ENCODE measurements at regions not wholly inside any gene's neighbourhood (a gene's known extent, or its start where the extent isn't known, plus 50 kb on each side); places are given as distances from the start of the nearest gene placed in this dataset.
"Not testable (repeated sequence)": the region's sequence is repeated elsewhere in the genome, so short reads cannot be mapped to it uniquely, and the experiment has no call there.

DNA sequence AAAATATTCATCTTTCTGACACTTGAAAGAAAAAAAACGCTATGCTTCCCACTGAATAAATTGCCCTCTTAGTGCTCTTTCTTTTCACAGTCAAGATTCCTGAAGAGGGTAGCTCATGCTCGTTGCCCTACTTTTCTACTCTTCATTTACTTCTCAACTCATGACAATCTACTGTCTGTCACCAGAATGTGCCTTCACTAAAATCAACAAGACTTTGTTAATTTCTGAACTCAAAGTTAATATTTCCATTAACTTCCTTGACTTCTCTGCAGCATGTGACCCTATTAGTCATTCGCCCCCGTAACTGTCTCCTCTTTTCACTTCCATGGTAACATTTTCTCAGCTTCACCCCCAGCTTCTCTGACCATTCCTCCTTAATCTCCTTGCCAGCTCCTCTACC is 98.9 kb upstream of the MAPRE2 start:
- Mint-ChIP-seq H3K27me3 (peaks cover 2% of the 10 kb centered on the region), H3K9me3 (no peaks in the 10 kb centered on the region), H3K4me1 (no peaks in the 10 kb centered on the region), H3K27ac (no peak overlapping the region), H3K4me3 (no peak overlapping the region), H3K36me3 (peaks cover 6% of the 10 kb centered on the region)

DNA sequence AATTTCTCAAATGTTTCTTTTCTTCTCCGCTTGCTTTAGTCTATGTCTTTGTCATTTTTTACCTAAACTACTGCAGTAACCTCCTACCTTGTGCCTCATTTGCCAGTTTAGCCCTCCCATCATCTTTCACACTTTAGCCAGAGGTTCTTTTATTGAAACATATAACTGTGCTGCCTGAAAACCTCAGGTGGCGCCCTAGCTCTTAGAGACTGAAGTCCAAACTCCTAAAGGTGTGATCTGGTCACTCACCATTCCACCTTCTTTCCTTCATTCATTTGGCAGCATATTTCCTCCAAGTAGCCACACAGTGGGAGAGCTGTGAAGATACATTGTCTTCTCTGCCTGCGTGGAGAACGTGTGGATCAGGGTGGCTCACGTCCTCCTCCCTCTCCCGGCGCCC is 98.2 kb upstream of the MAPRE2 start:
- Mint-ChIP-seq H3K27ac (no peak overlapping the region), H3K4me1 (no peaks in the 10 kb centered on the region), H3K27me3 (peaks cover 2% of the 10 kb centered on the region), H3K4me3 (no peak overlapping the region), H3K9me3 (no peaks in the 10 kb centered on the region), H3K36me3 (peaks cover 6% of the 10 kb centered on the region)

DNA sequence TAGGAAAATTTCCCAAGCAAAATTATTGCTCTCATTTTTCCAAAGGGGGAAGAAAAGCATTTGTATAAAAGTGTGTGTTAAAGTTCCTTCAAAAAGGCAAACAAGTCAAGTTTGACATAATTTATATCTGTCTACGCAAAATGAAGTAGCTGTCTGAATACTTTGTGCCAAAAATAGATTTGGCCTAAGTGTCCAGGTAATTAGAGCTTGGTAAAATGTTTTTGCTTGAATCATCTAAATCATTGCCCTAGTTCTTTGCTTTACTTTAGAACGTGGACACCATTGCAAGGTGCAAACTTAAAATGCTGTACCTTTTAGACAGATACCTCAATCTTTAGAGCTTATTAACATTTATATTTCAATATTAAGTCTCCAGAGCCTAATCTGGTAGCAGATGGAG is 97.6 kb upstream of the MAPRE2 start:
- Mint-ChIP-seq H3K4me1 (no peaks in the 10 kb centered on the region), H3K4me3 (no peak overlapping the region), H3K9me3 (no peaks in the 10 kb centered on the region), H3K27me3 (peaks cover 2% of the 10 kb centered on the region), H3K27ac (no peak overlapping the region), H3K36me3 (peaks cover 6% of the 10 kb centered on the region)

DNA sequence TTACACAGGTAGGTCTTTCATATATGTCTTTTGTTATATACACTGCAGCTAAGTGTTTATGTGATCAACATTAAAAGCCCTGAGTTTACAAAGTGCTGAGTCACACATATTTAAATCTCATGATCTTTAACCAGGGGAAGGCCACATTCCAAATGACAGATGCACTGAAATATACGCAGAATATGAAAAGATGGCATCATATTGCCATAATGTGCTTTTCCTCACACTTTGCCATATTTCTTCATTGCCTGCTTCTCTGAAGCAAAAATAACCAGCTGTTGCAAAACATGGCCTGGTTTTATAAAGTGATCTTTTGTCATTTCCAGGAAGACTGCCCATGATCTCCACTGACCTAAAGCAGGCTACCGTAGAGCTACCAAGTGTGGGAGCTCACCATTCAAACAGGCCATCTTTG is 93.5 kb upstream of the MAPRE2 start:
- Mint-ChIP-seq H3K36me3 (no peaks in the 10 kb centered on the region), H3K9me3 (no peaks in the 10 kb centered on the region), H3K27ac (no peak overlapping the region), H3K27me3 (peaks cover 5% of the 10 kb centered on the region), H3K4me1 (no peaks in the 10 kb centered on the region), H3K4me3 (no peak overlapping the region)

DNA sequence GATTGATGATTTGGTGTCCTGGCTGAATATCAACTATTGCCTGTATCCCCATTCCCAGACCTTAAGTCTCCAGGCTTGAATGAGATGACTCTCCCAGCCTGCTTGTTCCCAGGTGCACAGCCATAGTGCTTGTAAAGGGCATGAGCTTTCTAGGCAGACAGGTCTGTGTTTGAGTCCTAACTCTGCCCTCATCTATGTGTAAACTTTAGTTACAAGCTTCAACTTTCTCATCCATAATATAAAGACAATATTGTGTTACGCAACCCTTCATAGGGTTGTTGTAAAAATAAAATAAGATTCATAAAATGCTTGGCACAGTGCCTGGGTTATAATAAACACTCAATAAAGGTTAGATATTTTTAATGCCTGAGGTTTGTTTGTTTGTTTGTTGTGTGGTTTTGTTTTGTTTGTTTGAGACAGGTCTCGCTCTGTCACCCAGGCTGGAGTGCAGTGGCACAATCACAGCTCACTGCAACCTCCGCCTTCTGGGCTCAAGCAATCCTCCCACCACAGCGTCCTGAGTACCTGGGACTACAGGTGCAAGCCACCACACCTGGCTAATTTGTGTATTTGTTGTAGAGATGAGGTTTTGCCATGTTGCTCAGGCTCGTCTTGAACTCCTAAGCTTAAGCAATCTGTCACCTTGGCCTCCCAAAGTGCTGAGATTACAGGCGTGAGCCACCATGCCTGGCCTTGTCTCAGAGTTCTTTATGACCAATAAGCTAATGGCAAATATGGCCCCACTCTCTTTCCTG is 89.4 kb upstream of the MAPRE2 start:
- Mint-ChIP-seq H3K9me3 (peaks cover 0 to 4% (median 4%) of the 10 kb centered on the region in 3 donors), H3K27ac (no peak overlapping the region), H3K36me3 (no peaks in the 10 kb centered on the region), H3K4me3 (no peak overlapping the region), H3K4me1 (no peaks in the 10 kb centered on the region), H3K27me3 (peaks cover 7% of the 10 kb centered on the region)

DNA sequence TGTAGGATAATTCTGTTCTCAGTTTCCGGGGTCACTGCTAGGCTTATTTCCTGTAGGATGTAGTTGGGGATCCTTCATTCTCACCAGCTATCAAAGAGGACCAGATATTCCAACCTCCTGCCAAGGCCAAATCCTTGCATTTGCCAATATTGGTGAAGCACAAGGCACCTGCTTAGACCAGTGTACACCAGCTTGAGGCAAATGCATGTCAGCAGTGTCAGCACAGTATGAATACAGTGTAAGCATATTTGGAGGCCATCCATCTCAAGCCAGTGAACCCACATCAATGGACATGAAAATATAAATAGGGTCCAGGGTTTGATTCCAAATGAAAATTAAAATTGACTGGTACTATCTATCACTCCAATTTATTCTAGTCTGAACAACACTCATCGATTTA is 88.0 kb upstream of the MAPRE2 start:
- no peak overlapping the region for H3K27ac Mint-ChIP-seq
- no peak overlapping the region for H3K4me3 Mint-ChIP-seq
- peaks cover 2% of the 10 kb centered on the region for H3K36me3 Mint-ChIP-seq
- peaks cover 0 to 4% (median 4%) of the 10 kb centered on the region in 3 donors for H3K9me3 Mint-ChIP-seq
- H3K27me3 Mint-ChIP-seq = peaks cover 7% of the 10 kb centered on the region
- no peaks in the 10 kb centered on the region for H3K4me1 Mint-ChIP-seq

DNA sequence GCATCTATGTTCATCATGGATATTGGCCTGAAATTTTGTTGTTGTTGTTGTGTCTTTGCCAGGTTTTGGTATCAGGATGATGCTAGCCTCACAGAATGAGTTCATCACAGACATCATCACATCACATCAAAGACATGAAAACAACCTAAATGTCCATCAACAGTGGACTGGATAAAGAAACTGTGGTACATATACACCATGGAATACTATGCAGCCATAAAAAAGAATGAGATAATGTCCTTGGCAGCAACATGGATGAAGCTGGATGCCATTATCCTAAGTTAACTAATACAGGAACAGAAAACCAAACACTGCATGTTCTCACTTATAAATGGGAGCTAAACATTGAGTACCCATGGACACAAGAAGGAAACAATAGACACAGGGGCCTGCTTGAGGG is 85.7 kb upstream of the MAPRE2 start:
- H3K9me3 Mint-ChIP-seq = not testable (repeated sequence)

DNA sequence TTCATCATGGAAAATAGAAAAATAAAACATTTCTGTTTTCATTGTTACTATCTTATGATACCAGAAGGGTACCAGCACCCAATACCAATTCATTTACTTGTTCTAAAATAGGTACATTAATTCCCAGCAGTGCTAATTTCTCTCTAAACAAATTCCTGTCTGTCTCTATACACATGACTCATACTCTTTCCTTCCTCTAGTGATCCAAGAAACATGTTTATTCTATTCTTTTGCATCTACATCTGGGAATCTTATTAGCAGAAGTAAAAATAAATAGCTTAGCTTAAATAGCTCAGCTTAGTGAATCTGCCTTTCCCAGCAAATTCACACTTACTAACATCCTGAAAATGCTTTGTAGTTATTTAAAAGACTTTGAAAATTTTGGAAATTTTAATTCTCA is 84.5 kb upstream of the MAPRE2 start:
- no peaks in the 10 kb centered on the region for H3K4me1 Mint-ChIP-seq
- peaks cover 0 to 4% (median 4%) of the 10 kb centered on the region in 3 donors for H3K9me3 Mint-ChIP-seq
- H3K27ac Mint-ChIP-seq = no peak overlapping the region
- peaks cover 2% of the 10 kb centered on the region for H3K36me3 Mint-ChIP-seq
- peaks cover 13% of the 10 kb centered on the region for H3K27me3 Mint-ChIP-seq
- no peak overlapping the region for H3K4me3 Mint-ChIP-seq

More for the DNA sequence above, 85.7 kb upstream of the MAPRE2 start:
- not testable (repeated sequence) for H3K27ac Mint-ChIP-seq, H3K4me1 Mint-ChIP-seq, H3K36me3 Mint-ChIP-seq, H3K4me3 Mint-ChIP-seq
- H3K27me3 Mint-ChIP-seq = peaks cover 15% of the 10 kb centered on the region

DNA sequence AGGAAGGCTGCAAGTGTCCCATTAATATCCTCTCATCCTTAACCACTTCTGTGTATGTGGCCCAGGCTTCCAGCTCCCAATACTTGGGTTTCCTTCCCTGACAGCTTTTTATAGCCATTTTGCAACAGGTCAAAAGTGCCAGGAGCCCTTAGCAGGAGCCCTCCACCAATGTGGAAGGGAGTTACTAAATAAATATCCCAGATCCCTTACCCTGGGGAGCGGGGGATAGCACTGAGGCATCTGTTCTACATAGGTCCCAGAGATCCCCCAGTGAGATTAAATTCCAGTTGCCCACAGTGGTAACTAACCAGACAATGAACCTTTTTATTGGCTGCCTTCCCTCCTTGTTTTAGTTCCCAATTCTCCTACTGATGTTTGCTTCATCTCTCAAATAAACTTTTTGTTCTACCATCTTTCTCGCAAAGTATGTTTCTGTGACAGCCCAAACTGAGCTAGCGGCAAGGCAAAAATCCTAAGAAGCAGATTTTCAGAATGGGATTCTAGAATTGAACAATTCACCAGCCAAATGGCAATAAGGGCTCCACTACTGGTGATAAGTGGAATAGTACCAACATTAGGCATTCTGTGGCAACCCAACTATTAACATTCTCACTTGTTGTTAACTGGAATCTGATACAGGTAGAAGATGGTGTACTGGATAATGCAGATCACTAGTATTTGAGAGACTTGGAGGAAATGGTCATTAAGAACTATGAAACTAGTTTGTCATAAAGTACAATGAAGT is 83.9 kb upstream of the MAPRE2 start:
- Mint-ChIP-seq H3K36me3 (peaks cover 2% of the 10 kb centered on the region), H3K4me1 (no peaks in the 10 kb centered on the region), H3K27me3 (peaks cover 13% of the 10 kb centered on the region), H3K9me3 (peaks cover 0 to 4% (median 4%) of the 10 kb centered on the region in 3 donors), H3K4me3 (no peak overlapping the region), H3K27ac (no peak overlapping the region)

DNA sequence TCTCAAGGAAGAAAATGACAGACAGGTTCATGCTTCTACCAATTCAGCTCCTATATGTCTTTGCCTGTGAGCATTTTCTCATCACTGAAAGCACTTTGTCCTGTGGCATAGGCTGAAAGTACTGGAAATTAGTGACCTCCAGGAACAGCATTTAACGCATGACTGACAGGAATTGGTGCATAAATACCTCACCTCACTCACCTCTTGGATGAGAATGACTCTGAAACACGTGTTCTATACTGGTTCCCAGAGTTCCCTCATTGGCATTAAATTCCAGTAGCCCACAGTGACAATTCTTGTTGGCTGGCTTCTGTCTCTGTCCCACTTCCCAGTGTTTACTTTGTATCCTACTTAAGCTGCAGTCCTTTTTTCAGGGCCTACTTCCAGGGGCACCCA is 83.4 kb upstream of the MAPRE2 start:
- Mint-ChIP-seq H3K4me3 (no peak overlapping the region), H3K9me3 (peaks cover 0 to 4% (median 4%) of the 10 kb centered on the region in 3 donors), H3K27ac (no peak overlapping the region), H3K36me3 (peaks cover 2% of the 10 kb centered on the region), H3K4me1 (no peaks in the 10 kb centered on the region), H3K27me3 (peaks cover 13% of the 10 kb centered on the region)

DNA sequence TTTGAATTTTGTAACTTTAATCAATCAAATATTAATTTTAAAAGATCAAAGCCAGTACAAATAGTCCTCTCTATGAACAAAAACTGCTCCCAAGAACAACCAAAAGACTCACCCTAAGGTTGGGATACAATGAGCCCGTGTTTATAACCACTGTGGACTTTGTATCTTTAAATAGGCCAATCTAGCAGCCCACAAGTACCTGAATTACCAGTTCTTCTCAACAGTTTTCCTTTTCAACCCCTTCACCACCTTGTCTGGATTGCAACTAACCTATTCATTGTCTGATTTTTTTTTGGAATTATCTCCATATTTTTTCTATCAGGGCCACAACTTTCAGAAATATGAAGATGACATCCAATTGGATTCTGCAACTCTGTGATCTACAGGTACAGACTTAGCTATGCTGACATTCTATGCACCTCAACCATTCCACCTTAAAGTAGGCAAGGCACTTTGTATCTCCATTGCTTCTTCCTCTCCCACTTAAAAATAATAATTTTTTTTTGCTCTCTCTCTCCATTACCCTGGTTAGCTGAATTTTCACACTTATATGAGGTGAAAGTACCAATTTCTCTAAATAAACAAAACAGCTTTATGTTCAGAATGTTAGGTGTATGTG is 81.9 kb upstream of the MAPRE2 start:
- Mint-ChIP-seq H3K27ac (no peak overlapping the region), H3K36me3 (peaks cover 2% of the 10 kb centered on the region), H3K9me3 (peaks cover 0 to 4% (median 4%) of the 10 kb centered on the region in 3 donors), H3K27me3 (peaks cover 16% of the 10 kb centered on the region), H3K4me3 (no peak overlapping the region), H3K4me1 (no peaks in the 10 kb centered on the region)

DNA sequence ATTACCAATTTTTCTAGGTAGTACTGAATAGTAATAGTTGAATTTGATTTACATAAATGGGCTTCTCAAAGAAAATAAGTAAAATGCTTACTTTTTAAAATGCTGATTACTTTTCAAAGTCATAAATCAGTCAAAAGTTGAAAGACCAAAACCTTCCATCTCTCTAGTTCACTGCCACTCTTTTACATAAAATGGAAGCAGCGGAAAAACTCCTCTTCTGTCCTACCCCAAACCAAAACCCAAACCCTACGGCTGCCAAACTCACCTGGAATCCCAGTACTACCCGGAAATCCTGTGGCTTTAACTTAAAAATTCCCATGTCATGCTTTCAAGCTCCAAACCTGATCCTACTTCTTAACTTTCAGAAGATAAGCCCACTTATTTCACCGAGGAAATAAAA is 81.2 kb upstream of the MAPRE2 start:
- H3K4me1 Mint-ChIP-seq = no peaks in the 10 kb centered on the region
- peaks cover 0 to 4% (median 4%) of the 10 kb centered on the region in 3 donors for H3K9me3 Mint-ChIP-seq
- no peak overlapping the region for H3K27ac Mint-ChIP-seq
- peaks cover 2% of the 10 kb centered on the region for H3K36me3 Mint-ChIP-seq
- H3K4me3 Mint-ChIP-seq = no peak overlapping the region
- H3K27me3 Mint-ChIP-seq = peaks cover 13% of the 10 kb centered on the region

DNA sequence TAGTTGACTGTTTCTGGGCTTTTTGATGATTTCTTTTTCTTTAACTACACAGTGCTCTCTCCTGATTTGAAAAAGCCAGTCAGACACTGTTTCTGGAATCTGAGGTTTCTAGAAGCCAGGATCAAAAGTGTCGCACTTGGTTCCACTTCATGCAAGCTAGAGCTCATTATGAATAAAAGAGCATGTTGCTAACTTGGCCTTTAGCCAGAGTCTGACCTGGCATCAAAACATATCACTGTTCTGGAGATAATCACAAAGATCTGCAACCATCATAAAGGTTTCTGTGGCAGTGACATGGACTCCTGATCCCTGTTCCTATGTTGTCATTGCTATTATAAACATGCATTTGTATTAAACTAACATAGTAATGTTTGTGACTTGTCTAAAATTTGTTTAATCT is 76.1 kb upstream of the MAPRE2 start:
- Mint-ChIP-seq H3K27me3 (peaks cover 9% of the 10 kb centered on the region), H3K27ac (no peak overlapping the region), H3K36me3 (no peaks in the 10 kb centered on the region), H3K4me1 (no peaks in the 10 kb centered on the region), H3K4me3 (no peak overlapping the region), H3K9me3 (no peaks in the 10 kb centered on the region)

DNA sequence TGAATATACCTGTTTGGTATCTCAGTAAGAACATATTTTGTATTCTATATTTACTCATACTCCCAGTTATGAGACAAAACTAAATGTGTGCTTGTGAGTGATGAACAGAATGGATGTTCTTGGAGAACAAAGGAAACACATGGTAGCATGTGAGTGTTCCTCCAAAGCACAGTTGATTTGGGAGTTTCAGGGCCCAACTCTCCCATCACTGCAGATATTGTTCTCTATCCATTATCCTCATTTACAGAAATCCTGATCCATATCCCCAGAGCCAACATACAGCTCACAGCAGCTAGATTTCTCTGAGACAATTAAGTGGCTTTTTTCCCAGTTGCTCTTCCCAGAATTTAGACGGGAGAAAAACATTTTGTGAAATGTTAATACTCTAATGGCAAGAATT is 75.6 kb upstream of the MAPRE2 start:
- Mint-ChIP-seq H3K36me3 (no peaks in the 10 kb centered on the region), H3K27ac (no peak overlapping the region), H3K4me3 (no peak overlapping the region), H3K27me3 (peaks cover 8% of the 10 kb centered on the region), H3K4me1 (no peaks in the 10 kb centered on the region), H3K9me3 (no peaks in the 10 kb centered on the region)

DNA sequence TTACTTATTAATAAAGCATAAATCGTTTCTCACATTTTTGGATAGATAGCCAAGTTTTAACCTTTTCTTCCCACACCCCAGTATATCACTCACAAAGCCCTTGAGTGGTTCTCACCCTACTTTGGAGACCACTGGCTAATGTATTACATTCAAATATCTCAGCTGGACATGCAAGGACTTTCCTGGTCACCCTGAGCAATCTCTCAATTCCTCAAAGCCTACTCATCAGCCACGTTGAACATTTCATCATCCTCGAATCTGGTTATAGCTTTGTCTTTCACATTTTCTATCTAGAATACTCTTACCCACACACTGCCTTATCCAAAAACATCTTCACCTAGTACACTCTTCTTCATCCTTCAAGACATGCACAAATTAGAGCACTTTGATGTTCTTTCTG is 71.1 kb upstream of the MAPRE2 start:
- Mint-ChIP-seq H3K9me3 (peaks cover 0 to 4% (median 2%) of the 10 kb centered on the region in 3 donors), H3K4me1 (no peaks in the 10 kb centered on the region), H3K27ac (no peak overlapping the region), H3K36me3 (no peaks in the 10 kb centered on the region), H3K4me3 (no peak overlapping the region), H3K27me3 (peaks cover 5% of the 10 kb centered on the region)
